T-helper 1 cell treated with Interleukin-12 subunit alpha and Interleukin-12 subunit beta and Interleukin-4 antibody, amounts not matched to agents 30 ng/mL and 1 ng/mL, for 36 hours (primary cell): ENCODE measurements at regions not wholly inside any gene's neighbourhood (a gene's known extent, or its start where the extent isn't known, plus 50 kb on each side); places are given as distances from the start of the nearest gene placed in this dataset.
"Not testable (repeated sequence)": the region's sequence is repeated elsewhere in the genome, so short reads cannot be mapped to it uniquely, and the experiment has no call there.

Experiments
- intact Hi-C: fragments of 100-400 bp; cut with micrococcal nuclease; formaldehyde crosslinking; loops from one replicate; pipeline ENCODE4 v1.15.1; 2024

GRCh38 chr9:13450723-13451122 is 171.2 kb upstream of the MPDZ start:
- intact Hi-C loops, result no loop called here

GRCh38 chr9:13448482-13448881 is 169.0 kb upstream of the MPDZ start:
- intact Hi-C loops, result no loop called here

GRCh38 chr9:13447843-13448422 is 168.4 kb upstream of the MPDZ start:
- intact Hi-C loops, result no loop called here

- intact Hi-C loops, result no loop called here
Measured at GRCh38 chr9:13446938-13447842, 167.7 kb upstream of the MPDZ start.

GRCh38 chr9:13446286-13446937 is 166.9 kb upstream of the MPDZ start:
- intact Hi-C loops, result no loop called here

GRCh38 chr9:13445103-13445500 is 165.6 kb upstream of the MPDZ start:
- intact Hi-C loops, result no loop called here

- intact Hi-C loops, result no loop called here
Measured at GRCh38 chr9:13444245-13445102, 165.0 kb upstream of the MPDZ start.

- intact Hi-C loops, result no loop called here
Measured at GRCh38 chr9:13443346-13444244, 164.1 kb upstream of the MPDZ start.

- intact Hi-C loops, result no loop called here
Measured at GRCh38 chr9:13439685-13440476, 160.4 kb upstream of the MPDZ start.

- intact Hi-C loops, result no loop called here
Measured at GRCh38 chr9:13437866-13438265, 158.4 kb upstream of the MPDZ start.

- intact Hi-C loops, result no loop called here
Measured at GRCh38 chr9:13436591-13436990, 157.1 kb upstream of the MPDZ start.

- intact Hi-C loops, result not testable (repeated sequence)
Measured at GRCh38 chr9:13433453-13433852, 154.0 kb upstream of the MPDZ start.

GRCh38 chr9:13432904-13433303 is 153.4 kb upstream of the MPDZ start:
- intact Hi-C loops, result no loop called here

- intact Hi-C loops, result no loop called here
Measured at GRCh38 chr9:13431692-13432091, 152.2 kb upstream of the MPDZ start.

- intact Hi-C loops, result no loop called here
Measured at GRCh38 chr9:13431222-13431536, 151.7 kb upstream of the MPDZ start.

GRCh38 chr9:13430368-13431221 is 151.1 kb upstream of the MPDZ start:
- intact Hi-C loops, result no loop called here

- intact Hi-C loops, result no loop called here
Measured at GRCh38 chr9:13429301-13430190, 150.1 kb upstream of the MPDZ start.

- intact Hi-C loops, result no loop called here
Measured at GRCh38 chr9:13428766-13429165, 149.3 kb upstream of the MPDZ start.
